Mesodermal cell (in vitro differentiated cells): ENCODE measurements at regions not wholly inside any gene's neighbourhood (a gene's known extent, or its start where the extent isn't known, plus 50 kb on each side); places are given as distances from the start of the nearest gene placed in this dataset.
"Not testable (repeated sequence)": the region's sequence is repeated elsewhere in the genome, so short reads cannot be mapped to it uniquely, and the experiment has no call there.

Source experiments
- H3K27ac ChIP-seq: 2 replicates; pipeline ENCODE4 v1.7.0; 2013; ENCODE audit warnings: mild to moderate bottlenecking, low read depth, low read length, moderate library complexity; ENCODE audit not compliant: severe bottlenecking
- H3K36me3 ChIP-seq: 2 replicates; pipeline ENCODE4 v1.7.1; 2013; ENCODE audit warnings: mild to moderate bottlenecking, low read length, moderate library complexity; ENCODE audit not compliant: control insufficient read depth, insufficient read depth
- H3K4me1 ChIP-seq: one replicate; pipeline ENCODE4 v1.7.1; 2013; ENCODE audit warnings: mild to moderate bottlenecking, low read length; ENCODE audit not compliant: insufficient read depth, control insufficient read depth, poor library complexity, severe bottlenecking
- H3K4me3 ChIP-seq: 2 replicates; pipeline ENCODE4 v1.7.0; 2013; ENCODE audit warnings: low read length, control low read depth, mild to moderate bottlenecking; ENCODE audit not compliant: insufficient read depth, poor library complexity, severe bottlenecking; ENCODE audit errors: extremely low read depth
- H3K9me3 ChIP-seq: 2 replicates; pipeline ENCODE4 v1.7.1; 2013; ENCODE audit warnings: mild to moderate bottlenecking, low read length, moderate library complexity; ENCODE audit not compliant: control insufficient read depth
- WGBS, 2 experiments: methylation state at CpG; one replicate each; pipeline ENCODE4 v1.1.5; 2013; ENCODE audit warnings: missing lambda C conversion rate in 2 of 2; ENCODE audit not compliant: insufficient coverage in 2 of 2; 5-methylcytosine and 5-hydroxymethylcytosine counted together

DNA sequence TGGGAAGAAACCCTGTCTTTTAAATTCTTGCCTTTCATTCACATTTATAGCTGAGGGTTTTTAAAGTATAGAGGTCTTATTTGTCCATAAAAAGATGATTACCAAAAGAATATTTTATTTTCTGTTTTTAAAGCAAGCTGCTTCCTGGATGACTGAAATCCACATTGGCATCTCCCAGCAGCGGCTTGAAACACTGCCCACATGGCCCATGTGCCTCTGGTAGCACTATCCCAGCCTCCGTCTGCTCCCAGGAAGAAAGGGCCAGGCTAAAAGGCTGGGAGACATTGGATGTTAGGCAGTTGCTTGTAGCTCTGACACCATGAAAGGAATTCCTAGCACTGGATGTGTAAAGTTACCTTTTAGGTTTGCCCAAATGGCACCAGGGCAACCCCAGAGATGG, 169.9 kb upstream of the CACNA1E start:
- WGBS, 2 experiments, result 86 to 92% methylated on average over 1 of the region's 2 CpGs
- Histone ChIP-seq H3K27ac (no peak overlapping the region), H3K9me3 (no peaks in the 10 kb centered on the region), H3K4me1 (peaks cover 4% of the 10 kb centered on the region), H3K36me3 (no peaks in the 10 kb centered on the region), H3K4me3 (no peak overlapping the region)

DNA sequence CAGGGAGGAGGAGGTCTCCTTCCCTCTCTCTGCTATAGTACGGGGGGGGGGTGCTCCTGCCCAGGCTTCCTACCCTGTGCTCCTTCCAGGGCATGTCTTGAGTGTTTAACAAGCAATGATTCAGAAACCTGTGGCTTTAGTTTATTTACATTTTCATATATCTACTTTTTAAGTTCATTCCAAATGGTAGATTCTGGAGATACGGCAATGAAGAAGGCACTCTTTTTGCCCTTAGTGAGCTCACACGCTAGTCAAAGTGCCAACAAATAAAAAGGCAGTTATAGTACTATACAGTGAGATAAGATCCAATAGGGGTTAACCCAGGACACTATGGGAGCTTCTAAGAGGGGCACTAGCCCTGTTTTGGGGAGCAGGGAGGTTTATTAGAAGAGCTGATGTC, 169.3 kb upstream of the CACNA1E start:
- H3K27ac ChIP-seq, result no peak overlapping the region
- H3K36me3 ChIP-seq, result no peaks in the 10 kb centered on the region
- H3K4me3 ChIP-seq, result no peak overlapping the region
- H3K9me3 ChIP-seq, result no peaks in the 10 kb centered on the region
- 100% methylated on average over 1 of the region's 3 CpGs; no CpG with 5 or more reads in 1 of the 2 experiments for WGBS, 2 experiments
- H3K4me1 ChIP-seq, result peaks cover 8% of the 10 kb centered on the region

DNA sequence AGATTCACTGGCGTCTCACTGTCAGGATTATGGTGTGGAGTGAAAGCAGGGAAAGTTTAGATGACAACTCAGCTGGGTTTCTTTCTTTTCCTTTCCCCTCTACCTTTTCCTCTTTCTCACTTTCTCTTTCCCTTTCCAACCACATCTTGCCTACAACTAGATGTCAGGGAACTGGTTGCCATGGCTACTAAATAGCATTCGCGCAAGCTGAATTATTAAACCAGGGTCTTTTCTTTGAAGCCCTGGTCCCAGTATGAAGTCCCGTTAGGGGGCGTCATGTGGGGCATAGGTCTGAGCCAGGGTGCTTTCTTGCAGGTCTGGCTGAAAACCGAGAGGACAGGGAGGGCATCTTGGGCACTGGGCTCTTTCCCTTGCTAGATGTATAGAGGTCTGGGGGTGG, 168.4 kb upstream of the CACNA1E start:
- H3K27ac ChIP-seq, result no peak overlapping the region

DNA sequence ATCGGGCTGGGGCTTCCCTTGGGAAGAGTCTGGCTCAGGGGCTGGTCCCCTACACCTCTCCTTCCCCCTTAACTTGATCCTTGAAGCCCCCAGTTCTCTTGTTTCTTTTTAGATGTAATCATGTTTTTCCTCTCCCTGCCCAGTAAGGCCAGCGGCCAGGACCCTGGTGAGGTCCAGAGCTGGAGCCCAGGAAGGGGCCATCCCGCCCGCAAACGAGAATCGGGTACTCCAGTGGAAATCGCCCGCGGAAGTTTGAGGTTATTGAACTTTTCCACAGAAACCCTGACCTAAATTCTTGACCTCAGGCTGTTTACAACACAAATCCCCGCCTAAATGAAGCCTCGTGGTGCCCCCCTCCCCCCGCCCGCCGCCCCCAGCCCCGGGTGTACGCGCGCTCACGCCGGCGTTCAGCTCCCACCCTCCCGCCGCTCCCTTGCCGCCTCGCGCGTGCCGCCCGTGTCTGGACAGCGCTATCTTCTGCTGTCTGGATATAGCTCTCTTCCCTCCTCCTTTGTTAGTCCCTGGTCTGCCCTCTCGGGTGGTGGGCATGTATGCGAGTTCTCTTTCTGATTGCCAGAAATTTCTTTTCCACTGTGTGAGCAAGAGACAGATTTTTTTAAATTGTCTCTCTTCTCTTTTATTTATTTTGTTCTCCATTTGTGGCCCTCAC, 165.9 kb upstream of the CACNA1E start:
- no peaks in the 10 kb centered on the region for H3K36me3 ChIP-seq
- 6 to 8% methylated on average over 15 to 25 of the region's 32 CpGs for WGBS, 2 experiments
- no peak overlapping the region for H3K4me3 ChIP-seq

More for the DNA sequence above, 168.4 kb upstream of the CACNA1E start:
- Histone ChIP-seq H3K36me3 (no peaks in the 10 kb centered on the region), H3K4me3 (no peak overlapping the region), H3K9me3 (no peaks in the 10 kb centered on the region), H3K4me1 (peaks cover 8% of the 10 kb centered on the region)
- WGBS, 2 experiments, result 31 to 35% methylated on average over 2 to 4 of the region's 6 CpGs

DNA sequence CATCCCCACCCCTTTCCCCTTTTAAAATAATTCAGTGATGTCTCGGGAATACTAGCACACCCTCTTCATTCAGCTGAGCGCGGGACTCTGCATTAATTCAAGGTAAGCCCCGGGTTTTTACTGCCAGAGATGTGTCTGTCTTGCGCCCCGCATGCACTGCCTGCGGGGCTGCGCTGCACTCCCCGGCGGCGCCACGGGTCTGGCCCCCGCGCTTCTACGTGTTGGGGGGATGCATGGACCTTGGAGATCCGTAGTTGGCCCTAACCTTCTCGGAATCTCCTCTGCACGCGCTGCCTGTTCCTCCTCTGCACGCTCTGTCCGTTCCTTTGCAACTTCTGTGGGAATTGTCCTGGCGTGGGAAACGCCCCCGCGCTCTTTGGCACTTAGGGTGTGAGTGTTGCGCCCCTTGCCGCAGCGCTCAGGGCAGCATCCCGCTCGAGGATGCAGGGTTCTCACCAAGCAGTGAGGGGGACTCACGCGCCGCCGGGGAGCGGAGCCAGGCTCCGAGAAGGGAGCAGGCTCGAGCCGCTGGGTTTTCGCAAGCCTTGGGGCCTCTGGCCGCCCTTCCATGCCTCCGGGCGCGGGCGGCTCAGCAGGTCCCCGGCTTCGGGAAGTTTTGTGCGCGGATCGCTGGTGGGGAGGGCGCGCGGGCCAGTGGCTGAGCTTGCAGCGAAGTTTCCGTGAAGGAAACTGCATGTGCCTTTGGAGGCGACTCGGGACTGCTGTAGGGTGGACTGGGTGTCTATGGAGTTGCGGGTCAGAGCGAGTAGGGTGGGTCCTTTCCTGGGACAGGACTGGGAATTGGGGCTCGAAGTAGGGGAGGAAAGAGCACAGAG, 165.1 kb upstream of the CACNA1E start:
- no peaks in the 10 kb centered on the region for H3K9me3 ChIP-seq
- H3K27ac ChIP-seq, result no peak overlapping the region
- WGBS, 2 experiments, result 1 to 2% methylated on average over 54 to 59 of the region's 59 CpGs
- H3K36me3 ChIP-seq, result no peaks in the 10 kb centered on the region
- H3K4me1 ChIP-seq, result peaks cover 8% of the 10 kb centered on the region
- H3K4me3 ChIP-seq, result peak overlapping the region; percentile 11

More for the DNA sequence above, 165.9 kb upstream of the CACNA1E start:
- H3K9me3 ChIP-seq, result no peaks in the 10 kb centered on the region
- no peak overlapping the region for H3K27ac ChIP-seq
- H3K4me1 ChIP-seq, result peaks cover 8% of the 10 kb centered on the region

DNA sequence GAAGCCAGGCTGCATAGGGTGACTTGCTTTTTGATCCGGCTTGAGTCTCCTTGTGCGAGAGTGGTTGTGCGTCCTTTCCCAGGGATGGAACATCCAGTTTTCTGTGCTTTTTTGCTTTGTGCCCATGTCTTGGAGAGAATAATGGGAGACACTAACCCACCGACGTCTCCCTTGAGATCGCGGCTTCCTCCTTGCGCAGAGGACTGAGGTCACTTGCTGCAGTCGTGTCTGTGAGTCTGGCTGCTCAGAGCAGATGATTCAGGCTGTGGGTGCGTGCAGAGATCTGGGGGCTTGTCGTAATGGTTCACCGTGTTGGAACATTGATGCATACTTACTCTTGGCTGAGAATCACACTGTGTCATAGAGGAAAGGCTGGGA, 164.5 kb upstream of the CACNA1E start:
- 11 to 24% methylated on average over 12 of the region's 12 CpGs for WGBS, 2 experiments
- no peak overlapping the region for H3K4me3 ChIP-seq
- peaks cover 8% of the 10 kb centered on the region for H3K4me1 ChIP-seq
- no peaks in the 10 kb centered on the region for H3K9me3 ChIP-seq
- H3K36me3 ChIP-seq, result no peaks in the 10 kb centered on the region
- no peak overlapping the region for H3K27ac ChIP-seq

DNA sequence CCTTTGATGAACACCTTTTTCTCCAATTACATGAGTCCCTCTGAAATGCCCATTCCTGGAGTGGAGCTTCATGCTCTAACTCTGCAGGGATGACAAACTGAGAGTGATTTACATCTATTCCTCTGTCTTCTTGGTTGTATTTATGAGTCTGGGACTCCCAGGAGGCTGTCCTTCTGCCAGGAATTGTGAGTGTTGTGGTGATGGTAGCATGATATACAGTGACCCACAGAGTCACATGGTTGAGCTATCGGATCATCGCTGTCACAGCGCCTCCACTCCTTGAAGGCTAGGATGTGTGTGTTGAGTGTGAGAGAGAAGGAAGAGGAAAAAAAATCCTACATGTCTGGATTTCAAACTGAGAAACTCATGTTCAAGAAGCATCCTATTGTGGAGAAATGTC, 163.4 kb upstream of the CACNA1E start:
- WGBS, 2 experiments, result 76 to 82% methylated on average over 3 of the region's 3 CpGs
- no peak overlapping the region for H3K4me3 ChIP-seq
- no peak overlapping the region for H3K27ac ChIP-seq
- H3K4me1 ChIP-seq, result peaks cover 8% of the 10 kb centered on the region
- H3K36me3 ChIP-seq, result no peaks in the 10 kb centered on the region
- H3K9me3 ChIP-seq, result no peaks in the 10 kb centered on the region

DNA sequence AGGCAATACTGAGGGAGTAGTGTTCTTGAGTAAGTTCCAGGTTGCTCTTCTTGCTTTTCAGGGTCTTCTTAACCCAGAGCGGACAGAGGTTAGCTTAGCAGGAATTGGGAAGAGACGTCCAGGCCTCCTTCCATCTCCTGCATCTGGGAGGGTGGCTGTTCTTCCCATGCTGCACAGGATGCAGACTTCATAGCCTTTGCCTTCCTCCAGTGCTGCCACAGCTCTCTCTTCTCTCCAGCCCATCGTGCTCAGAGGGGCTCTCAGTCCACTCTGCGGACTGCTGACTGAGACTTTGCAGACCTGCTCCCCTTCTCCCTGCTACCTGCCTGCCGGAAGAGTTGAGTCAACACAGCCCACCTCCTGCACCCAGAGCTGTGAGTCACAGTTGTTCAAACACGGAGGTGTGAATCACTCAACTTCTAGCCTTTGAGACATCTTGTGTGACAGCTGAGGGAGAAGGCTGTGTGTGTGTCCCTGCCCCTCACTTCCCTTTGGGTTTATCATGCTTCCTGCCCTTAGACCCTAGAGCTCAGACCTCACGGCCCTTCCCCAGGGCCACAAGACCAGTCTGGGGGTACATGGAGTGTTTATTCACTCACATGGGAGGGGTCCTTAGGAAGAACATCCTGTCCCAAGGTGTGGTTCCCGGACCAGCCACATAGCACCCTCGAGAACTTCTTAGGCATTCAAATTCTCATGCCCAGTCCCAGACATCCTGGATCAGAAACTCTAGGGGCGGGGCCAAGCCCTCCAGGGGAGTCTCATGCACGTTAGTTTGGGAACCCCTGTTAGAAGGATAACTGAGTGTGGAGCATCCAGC, 158.3 kb upstream of the CACNA1E start:
- H3K9me3 ChIP-seq, result no peaks in the 10 kb centered on the region
- H3K36me3 ChIP-seq, result no peaks in the 10 kb centered on the region
- H3K4me1 ChIP-seq, result no peaks in the 10 kb centered on the region
- H3K4me3 ChIP-seq, result no peak overlapping the region
- 60 to 66% methylated on average over 3 to 6 of the region's 11 CpGs for WGBS, 2 experiments
- no peak overlapping the region for H3K27ac ChIP-seq

DNA sequence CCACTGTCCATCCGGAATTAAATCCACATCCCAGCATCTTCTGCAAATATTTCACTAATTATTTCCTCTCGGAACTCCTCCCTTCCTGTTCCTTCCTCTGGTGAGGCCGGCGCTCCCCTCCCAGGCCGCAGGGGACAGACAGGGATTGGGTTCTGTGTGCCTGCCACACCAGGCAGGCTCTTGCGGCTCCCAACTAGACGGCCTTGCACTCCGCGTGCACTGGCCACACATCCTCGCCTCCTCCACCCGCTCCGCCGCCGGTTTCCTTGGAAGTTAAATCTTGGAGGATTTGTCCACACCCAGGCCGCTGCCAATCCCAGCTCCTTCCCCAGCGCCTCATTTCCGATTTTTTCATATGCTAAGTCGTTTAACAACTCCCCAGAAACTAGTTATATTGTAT, 157.6 kb upstream of the CACNA1E start:
- not testable (repeated sequence) for H3K9me3 ChIP-seq, H3K36me3 ChIP-seq, H3K4me3 ChIP-seq, H3K27ac ChIP-seq, H3K4me1 ChIP-seq
- 87 to 88% methylated on average over 4 to 14 of the region's 18 CpGs for WGBS, 2 experiments

DNA sequence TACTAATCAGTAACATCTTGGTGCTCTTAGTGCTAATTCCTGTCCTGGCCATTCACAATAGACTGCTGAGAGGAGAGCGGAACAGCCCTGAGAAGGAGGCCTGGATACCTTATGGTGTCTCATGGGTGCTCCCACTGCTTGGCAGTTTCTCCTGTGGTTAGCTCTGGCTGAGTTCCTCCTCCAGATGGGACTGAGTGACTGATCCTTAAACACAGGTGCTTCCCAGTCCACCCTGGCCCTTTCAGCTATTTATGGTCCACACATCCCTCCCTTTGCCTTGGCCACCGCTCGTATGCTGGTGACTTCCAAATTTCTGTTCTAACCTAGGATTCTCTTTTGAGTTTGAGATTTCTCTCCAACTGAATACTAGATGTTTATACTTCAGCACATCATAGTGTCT, 157.0 kb upstream of the CACNA1E start:
- H3K36me3 ChIP-seq, result no peaks in the 10 kb centered on the region
- H3K4me1 ChIP-seq, result no peaks in the 10 kb centered on the region
- H3K9me3 ChIP-seq, result no peaks in the 10 kb centered on the region
- 90 to 91% methylated on average over 3 of the region's 3 CpGs for WGBS, 2 experiments
- no peak overlapping the region for H3K27ac ChIP-seq
- no peak overlapping the region for H3K4me3 ChIP-seq
